GM21447 (cell line): ENCODE measurements at regions not wholly inside any gene's neighbourhood (a gene's known extent, or its start where the extent isn't known, plus 50 kb on each side); places are given as distances from the start of the nearest gene placed in this dataset.
A peak's percentile ranks its signal among the peaks of the same experiment; 100 is the strongest.

Experiments
- ATAC-seq: cut with Tn5 transposase; IDR thresholded peaks from one replicate; pipeline ENCODE4 v1.9.1; 2021; ENCODE audit not compliant: unreplicated experiment

DNA sequence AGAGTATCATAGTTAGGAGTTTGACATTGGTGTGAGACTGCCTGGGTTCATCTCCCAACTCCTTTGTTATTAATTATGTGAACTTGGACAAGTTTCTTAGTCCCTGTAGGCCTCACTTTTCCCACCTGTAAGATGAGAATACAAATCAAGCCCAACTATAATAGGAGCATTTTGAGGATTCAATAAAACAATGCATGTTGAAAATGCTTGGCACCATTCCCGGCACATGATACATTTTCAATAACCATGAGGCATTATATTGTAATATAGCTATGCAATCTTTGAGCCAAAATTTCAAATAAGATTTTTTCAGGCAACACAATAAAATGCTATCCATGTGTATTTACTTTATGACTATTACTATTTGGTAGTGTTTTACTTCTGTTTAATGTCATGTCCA lies 229.0 kb upstream of the SP4 start:
- ATAC-seq, result no peak

GRCh38 chr7:21200503-21200902 lies 227.4 kb upstream of the SP4 start:
- no peak for ATAC-seq

- ATAC-seq, result no peak
Observed at GRCh38 chr7:21214657-21215056, 213.2 kb upstream of the SP4 start.

- ATAC-seq, result no peak
Observed at GRCh38 chr7:21215307-21215706, 212.6 kb upstream of the SP4 start.

GRCh38 chr7:21217365-21217764 lies 210.5 kb upstream of the SP4 start:
- ATAC-seq, result no peak

GRCh38 chr7:21218155-21218554 lies 209.7 kb upstream of the SP4 start:
- no peak for ATAC-seq

DNA sequence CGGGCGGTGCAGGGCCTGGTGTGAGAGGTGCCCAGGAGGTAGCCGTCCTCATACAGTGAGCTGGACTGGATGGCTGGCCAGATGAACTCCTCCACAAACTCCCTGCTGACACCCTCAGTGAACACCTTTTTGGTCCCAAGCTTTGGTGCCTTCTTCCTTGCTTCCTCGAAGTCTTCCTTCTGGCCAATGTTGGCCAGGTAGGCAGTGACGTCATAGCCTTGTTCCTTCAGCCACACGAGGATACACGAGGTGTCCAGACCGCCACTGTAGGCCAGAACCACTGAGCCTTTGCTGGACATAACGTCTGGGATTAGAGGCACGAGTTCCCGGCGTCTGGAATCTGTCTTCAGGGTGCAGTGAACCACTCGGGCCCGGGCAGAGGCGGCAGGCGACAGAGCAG lies 206.8 kb upstream of the SP4 start:
- no peak for ATAC-seq

DNA sequence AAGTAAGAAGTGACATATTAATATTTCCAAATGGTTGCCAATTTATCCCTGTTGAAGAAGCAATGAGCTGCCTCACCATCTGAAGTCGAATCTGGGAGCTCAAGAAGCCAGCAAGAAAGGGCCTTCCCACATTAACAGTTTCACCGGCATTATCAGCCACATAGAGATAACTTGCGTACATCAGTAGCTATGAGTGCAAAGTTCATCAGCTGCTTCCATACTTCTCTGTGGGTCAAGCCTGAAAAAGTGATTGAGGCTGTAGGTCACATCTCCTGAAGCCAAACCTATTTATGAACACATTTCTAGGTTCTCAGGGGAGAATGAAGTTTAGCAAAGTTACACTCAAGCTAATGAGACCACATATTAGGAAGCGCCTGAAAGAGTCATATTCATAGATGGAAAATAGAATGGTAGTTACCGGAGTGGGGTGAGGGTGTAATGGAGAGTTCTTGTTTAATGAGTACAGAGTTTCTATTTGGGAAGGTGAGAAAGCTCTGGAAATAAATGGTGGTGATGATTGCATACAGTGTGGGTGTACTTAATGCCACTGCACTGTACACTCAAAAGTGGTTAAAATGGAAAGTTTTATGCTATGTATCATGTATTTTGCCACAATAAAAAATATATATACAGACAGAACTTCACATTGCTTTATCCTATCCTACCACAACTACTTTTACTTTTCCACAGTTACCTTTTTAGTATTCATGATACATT lies 189.3 kb upstream of the SP4 start:
- no peak for ATAC-seq

GRCh38 chr7:21243265-21243664 lies 184.6 kb upstream of the SP4 start:
- no peak for ATAC-seq

DNA sequence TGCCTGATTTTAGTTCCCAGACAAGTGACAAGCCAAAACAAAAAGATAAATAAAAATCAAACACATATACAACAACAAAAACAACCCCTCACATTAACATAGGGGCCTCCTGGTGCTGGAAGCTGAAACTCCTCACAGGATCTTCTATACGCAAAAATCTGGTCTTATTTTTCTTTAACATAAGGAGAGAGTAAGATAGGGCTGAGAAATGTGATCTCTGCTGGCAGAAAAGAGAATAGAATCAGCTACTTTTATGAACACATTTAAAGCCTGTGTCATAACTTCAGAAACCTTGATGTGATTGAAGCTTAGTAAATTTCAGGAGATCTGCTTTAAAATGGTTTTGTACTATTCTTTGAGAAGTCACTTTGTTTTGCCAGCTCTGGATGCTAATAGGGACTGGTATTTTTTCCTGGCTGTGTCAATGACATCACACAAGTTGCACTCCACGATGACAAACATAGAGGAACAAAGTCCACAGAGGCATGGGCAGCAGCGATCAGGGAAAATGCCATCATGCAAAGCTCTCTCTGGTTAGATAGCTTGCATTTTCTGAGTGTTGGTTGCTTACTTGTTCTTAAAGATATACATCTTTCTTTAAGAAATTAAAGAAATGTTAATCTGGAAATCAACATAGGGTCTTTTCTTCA lies 176.6 kb upstream of the SP4 start:
- no peak for ATAC-seq

DNA sequence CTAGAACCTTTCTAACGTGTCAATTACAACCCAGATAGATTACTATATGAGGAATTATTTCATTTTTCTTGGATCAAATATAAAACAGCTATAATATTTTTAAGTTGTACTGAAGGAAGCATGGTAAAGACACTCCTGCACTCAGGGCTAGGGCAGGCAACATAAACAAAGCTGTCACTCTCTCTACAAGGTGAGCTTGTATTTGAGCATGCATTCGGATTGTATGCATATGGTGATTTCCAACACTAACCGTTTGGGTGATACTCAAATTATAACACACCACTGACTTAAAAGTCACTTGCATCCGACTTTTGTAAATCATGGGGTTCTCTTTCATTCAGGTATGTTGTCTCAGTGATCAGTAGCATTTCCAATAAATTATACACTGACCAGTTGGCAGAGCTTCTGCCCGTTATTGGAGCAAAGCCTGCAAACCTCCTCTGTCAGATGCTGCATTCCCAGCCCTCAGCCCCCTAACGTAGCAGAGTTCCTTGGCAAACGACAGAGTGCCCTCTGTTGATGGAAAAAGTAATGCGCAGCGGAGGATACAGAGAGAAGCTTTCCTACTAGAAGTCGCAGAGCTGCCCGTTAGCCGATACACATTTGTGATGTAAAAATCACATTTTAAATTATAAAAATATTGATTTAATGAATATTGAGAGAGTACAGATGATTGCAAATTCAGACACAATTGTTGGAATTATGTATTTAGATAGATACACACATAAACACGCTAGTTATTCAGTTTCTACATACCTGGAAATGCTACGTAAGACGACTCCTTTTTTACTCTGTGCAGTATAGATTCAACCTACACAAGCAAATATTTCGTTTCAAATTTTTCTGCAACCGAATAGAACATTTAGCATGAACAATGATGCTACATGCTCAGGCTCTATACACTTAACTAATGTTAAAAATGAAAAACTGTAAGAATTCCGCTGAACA lies 173.9 kb upstream of the SP4 start:
- no peak for ATAC-seq

DNA sequence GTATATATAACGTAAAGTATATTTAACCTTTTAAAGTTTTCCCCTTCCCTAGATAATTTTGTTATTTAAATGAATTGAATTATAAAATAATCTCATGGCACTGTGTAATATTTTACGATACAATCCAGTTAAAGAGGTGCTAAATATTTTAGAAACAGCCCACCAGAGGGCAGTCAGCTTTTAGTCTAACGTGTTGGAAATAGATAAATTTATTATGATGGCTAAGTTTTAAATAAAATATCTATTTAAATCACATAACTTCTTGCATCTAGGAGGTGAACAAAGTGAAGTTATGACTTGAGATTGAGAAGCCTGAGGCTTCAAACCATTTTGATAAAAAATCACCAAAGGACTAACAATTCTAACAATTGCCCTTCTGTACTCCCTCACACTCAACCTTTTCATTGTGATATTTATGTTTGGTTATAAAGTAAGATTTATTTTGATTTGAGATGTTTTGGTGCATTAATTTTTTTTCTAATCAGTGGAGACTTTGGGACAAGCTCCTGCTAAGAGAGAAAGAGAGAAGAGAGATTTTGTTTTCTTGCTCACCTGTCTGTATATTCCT lies 171.5 kb upstream of the SP4 start:
- ATAC-seq, result no peak

GRCh38 chr7:21260939-21261338 lies 166.9 kb upstream of the SP4 start:
- ATAC-seq, result no peak

GRCh38 chr7:21261627-21262594 lies 166.0 kb upstream of the SP4 start:
- ATAC-seq, result peak; percentile 81

DNA sequence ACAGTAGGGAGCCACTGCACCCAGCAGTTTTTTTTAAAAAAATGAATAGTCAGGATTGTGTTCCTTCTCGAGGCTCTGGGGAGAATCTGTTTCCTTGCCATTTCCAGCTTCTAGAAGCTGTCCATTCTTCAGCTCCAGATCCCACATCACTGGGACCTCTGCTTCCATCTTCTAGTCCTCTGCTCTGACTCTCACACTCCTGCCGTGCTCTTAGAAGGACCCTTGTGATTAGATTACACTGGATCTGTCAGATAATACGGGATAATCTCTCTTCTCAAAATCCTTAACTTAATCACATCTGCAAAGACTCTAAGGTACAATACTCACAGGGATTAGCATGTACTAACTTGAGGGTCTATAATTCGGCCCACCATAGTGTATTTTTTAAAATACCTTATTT lies 158.9 kb upstream of the SP4 start:
- ATAC-seq, result no peak

- no peak for ATAC-seq
Observed at GRCh38 chr7:21276471-21277035, 151.3 kb upstream of the SP4 start.

DNA sequence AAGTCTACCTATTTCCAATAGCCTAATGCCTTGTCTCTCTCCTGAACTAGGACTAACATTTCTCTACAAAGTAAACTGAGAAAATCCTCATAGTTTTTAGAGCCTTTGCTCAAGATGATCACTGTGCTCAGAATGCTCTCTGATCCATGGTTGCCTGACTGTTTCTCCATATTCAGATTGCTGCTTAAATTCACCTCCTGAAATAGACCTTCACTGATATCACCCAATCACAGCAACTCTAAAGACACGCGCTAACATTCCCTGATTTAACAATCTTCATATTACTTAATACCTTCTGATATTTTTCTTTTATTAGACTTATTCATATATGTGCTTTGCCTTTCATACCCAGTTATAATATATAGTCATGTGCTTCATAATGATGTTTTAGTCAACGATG lies 148.9 kb upstream of the SP4 start:
- no peak for ATAC-seq

DNA sequence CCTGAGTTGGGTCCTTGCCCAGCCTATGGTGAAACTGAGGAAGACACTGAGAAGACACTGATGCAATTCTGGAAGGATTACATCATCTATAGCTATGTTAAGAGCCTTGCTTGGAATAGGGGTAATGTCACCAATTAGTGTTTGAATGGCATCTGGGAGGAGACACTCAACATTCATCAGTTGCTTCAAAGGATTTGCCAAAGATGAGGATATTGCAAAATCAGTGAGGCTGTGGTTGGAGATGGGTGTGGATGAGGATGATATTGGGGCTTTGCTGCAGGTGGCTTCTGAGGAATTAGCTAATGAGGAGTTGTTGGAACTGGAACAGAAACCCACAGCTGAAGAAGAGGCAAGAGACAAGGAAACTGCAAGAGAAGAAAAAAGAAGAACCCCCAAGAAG lies 146.7 kb upstream of the SP4 start:
- ATAC-seq, result no peak

GRCh38 chr7:21293771-21294170 lies 134.1 kb upstream of the SP4 start:
- no peak for ATAC-seq

GRCh38 chr7:21299766-21300165 lies 128.1 kb upstream of the SP4 start:
- no peak for ATAC-seq
